ENCODE measurements at regions not wholly inside any gene's neighbourhood (a gene's known extent, or its start where the extent isn't known, plus 50 kb on each side); places are given as distances from the start of the nearest gene placed in this dataset.

DNA sequence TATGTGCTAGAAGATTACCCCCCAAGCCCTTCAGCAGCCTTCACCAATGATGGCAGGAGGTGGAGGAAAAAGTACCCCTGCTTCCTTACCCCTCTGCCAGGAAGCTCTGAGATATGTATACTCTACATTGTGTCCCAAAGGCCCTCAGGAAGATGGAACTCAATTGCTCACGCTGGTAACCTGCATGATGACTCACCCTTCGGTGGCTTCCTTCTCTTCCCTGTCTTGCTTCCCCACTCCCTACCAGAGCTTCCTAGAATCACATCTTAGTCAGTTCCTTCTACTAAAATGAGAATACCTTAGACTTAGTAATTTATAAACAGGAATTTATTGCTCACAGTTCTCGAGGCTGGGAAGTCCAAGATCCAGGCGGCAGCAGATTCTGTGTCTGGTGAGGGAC is 405.6 kb downstream of the TYW1 start:
- H3K4me1 ChIP-seq (replicated peaks in 1 of 2) = peaks cover 5 to 9% of the 10 kb centered on the region in 2 donors
- H3K4me3 ChIP-seq = no peak overlapping the region
- ATAC-seq (replicated peaks in 6 of 8) = no peak
- in situ Hi-C loops (cut with MboI; ENCODE audit: low pct_unique_long_range_greater_than_20kb in 2 of 9, low sequenced_read_pairs in 9 of 9, unreplicated experiment in 9 of 9) = no loop called here
- 36 to 100% (median 62%) methylated on average over 1 to 4 of the region's 4 CpGs; no CpG with 5 or more reads in 5 of the 10 experiments for WGBS, 10 experiments
- H3K27ac ChIP-seq = no peak overlapping the region

DNA sequence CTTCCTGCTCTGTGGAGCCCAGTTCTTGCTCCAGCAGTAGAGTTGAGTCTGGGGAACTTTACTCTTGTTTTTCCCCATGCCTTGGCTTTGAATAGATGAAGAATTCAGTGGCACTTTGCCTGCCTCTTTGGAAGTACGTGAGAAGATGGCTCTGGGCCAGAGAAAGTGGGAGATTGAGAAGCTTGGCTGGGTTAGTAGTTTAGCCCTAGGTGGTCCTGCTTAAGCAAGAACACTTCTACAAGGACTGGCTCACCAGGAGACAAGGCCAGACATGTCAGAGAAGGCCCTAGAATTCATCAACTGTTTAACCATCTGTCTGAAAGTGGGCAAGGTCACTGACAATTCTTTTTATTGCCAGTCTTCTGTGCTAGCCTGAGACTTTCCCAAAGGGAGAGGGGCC is 410.3 kb downstream of the TYW1 start:
- peaks cover 8 to 17% of the 10 kb centered on the region in 2 donors for H3K4me1 ChIP-seq (replicated peaks in 1 of 2)
- WGBS, 10 experiments = 0% methylated on average over 1 of the region's 1 CpG; no CpG with 5 or more reads in 9 of the 10 experiments
- in situ Hi-C loops (cut with MboI; ENCODE audit: low pct_unique_long_range_greater_than_20kb in 2 of 9, low sequenced_read_pairs in 9 of 9, unreplicated experiment in 9 of 9) = no loop called here
- no peak for ATAC-seq (replicated peaks in 6 of 8)
- H3K27ac ChIP-seq = peak overlapping the region; percentile 51 to 74
- H3K4me3 ChIP-seq = no peak overlapping the region

DNA sequence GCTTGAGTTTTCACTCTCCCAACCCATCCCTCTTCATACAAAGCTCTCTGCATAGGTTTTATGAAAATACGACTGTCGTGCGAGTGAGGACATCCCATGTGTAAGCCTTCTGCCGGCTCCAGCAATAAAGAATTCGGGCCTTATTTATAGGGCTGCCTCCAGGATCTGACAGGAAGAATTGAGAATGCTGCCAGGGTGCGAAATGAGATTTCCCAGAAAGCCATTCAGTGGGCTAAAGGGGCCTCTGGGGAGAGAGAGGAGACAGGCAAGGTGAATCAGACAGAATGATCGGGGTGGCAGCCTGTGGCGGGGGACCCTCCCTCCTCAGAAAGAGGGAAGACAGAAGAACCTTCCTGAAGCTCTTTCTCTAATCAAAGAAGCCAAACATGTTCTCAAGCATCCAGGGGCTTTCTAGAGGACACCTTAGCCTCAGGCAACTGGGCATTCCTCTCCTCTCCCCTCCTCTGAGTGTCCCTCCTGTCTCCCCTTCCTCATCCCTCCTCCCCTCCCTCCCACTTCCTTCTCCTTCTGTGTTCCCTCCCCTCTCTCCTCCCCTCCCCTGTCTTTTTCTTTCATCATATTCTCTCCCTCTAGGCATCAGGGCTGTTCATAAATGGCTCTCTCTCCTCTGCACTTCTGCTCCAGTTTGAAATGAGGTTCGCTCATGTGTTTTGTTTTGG is 410.9 kb downstream of the TYW1 start:
- Histone ChIP-seq H3K4me1 (replicated peaks in 1 of 2) (peaks cover 8 to 17% of the 10 kb centered on the region in 2 donors), H3K27ac (peak overlapping the region; percentile 51 to 74), H3K4me3 (no peak overlapping the region)
- 8 to 82% (median 33%) methylated on average over 2 to 6 of the region's 9 CpGs; no CpG with 5 or more reads in 3 of the 10 experiments for WGBS, 10 experiments
- in situ Hi-C loops (cut with MboI; ENCODE audit: low pct_unique_long_range_greater_than_20kb in 2 of 9, low sequenced_read_pairs in 9 of 9, unreplicated experiment in 9 of 9) = no loop called here
- peak in 4 of 8 experiments; percentile 54 to 94 (median 92) for ATAC-seq (replicated peaks in 6 of 8)

DNA sequence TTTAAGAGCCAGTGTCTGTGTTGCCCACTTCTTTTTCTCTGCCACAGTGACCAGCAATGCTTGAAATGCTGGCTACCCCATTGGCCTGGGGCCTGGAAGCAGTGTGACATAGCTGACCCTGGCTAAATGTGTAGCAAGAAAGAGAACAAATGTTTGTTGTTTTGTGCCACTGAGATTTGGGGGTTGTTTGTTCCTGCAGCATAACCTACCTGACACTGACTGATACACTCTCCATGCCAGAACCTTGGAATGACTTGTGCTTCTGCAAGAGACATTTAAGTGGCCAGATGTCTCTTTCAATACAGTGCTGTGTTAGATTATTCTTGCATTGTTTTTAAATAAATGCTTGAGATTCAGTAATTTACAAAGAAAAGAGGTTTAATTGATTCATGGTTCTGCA is 411.5 kb downstream of the TYW1 start:
- no peak for ATAC-seq (replicated peaks in 6 of 8)
- in situ Hi-C loops (cut with MboI; ENCODE audit: low pct_unique_long_range_greater_than_20kb in 2 of 9, low sequenced_read_pairs in 9 of 9, unreplicated experiment in 9 of 9) = no loop called here

DNA sequence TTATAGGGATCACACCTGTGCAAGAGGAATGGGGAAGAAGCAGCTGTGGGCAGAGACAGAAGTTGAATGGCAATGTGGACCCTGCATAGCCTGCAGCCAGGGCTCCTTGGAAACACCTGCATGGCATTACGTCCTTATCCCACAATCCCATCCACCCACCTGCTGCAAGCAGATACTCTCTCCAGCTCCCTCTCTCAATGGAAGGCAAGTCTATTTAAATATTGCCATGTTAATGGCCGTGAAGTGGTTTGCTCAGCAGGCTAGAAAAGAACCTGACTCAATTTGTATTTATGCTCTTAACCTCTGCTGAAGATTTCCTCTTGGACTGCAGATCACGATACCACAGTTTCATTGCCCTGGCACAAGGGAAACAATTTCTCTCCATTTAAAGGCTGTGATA is 417.0 kb downstream of the TYW1 start:
- H3K4me1 ChIP-seq (replicated peaks in 1 of 2) = no peaks in the 10 kb centered on the region
- no peak overlapping the region for H3K4me3 ChIP-seq
- WGBS, 10 experiments = 0 to 50% (median 37%) methylated on average over 1 to 3 of the region's 3 CpGs; no CpG with 5 or more reads in 2 of the 10 experiments
- H3K27ac ChIP-seq = no peak overlapping the region
- in situ Hi-C loops (cut with MboI; ENCODE audit: low pct_unique_long_range_greater_than_20kb in 2 of 9, low sequenced_read_pairs in 9 of 9, unreplicated experiment in 9 of 9) = no loop called here
- peak in 1 of 8 experiments; percentile 25 for ATAC-seq (replicated peaks in 6 of 8)

More for the DNA sequence above, 411.5 kb downstream of the TYW1 start:
- Histone ChIP-seq H3K4me3 (no peak overlapping the region), H3K27ac (peak overlapping the region in 1 of 2 donors; percentile 74), H3K4me1 (replicated peaks in 1 of 2) (peaks cover 8 to 17% of the 10 kb centered on the region in 2 donors)

DNA sequence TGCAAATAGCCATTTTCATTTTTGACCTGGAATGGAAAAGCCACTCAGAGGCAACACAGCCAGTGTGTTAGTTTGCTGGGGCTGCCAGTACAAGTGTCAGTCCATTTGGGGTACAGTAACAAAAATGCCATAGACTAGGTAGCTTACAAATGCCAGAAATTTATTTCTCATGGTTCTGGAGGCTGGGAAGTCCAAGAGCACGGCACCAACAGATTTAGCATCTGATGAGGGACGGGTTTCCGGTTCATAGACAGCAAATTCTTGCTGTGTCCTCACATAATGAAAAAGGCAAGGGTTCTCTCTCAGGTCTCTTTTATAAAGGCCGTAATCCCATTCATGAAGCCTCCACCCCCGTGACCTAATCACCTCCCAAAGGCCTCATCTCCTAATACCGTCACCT is 418.2 kb downstream of the TYW1 start:
- no peak for ATAC-seq (replicated peaks in 6 of 8)
- 32 to 100% (median 69%) methylated on average over 2 to 6 of the region's 6 CpGs; no CpG with 5 or more reads in 3 of the 10 experiments for WGBS, 10 experiments
- Histone ChIP-seq H3K27ac (no peak overlapping the region), H3K4me3 (no peak overlapping the region), H3K4me1 (replicated peaks in 1 of 2) (no peaks in the 10 kb centered on the region)
- in situ Hi-C loops (cut with MboI; ENCODE audit: low pct_unique_long_range_greater_than_20kb in 2 of 9, low sequenced_read_pairs in 9 of 9, unreplicated experiment in 9 of 9) = no loop called here

DNA sequence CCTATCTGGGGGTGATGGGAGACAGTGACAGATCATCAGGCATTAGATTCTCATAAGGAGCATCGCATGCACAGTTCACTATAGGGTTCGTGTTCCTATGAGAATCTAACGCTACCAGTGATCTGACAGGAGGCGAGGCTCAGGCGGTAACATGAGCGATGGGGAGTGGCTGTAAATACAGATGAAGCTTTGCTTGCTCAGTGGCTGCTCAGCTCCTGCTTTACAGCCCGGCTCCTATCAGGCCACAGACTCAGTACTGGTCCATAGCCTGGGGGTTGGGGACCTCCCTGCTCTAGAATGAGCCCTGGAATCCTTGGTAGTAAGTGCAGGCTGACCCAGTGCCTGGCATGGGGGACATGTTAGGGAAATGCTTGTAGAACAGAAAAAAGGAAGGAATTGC is 426.0 kb downstream of the TYW1 start:
- H3K4me1 ChIP-seq (replicated peaks in 1 of 2) = peaks cover 0 to 2% of the 10 kb centered on the region in 2 donors
- no peak for ATAC-seq (replicated peaks in 6 of 8)
- WGBS, 10 experiments = 43 to 89% (median 80%) methylated on average over 1 to 7 of the region's 7 CpGs; no CpG with 5 or more reads in 5 of the 10 experiments
- in situ Hi-C loops (cut with MboI; ENCODE audit: low pct_unique_long_range_greater_than_20kb in 2 of 9, low sequenced_read_pairs in 9 of 9, unreplicated experiment in 9 of 9) = no loop called here
- no peak overlapping the region for H3K27ac ChIP-seq
- no peak overlapping the region for H3K4me3 ChIP-seq

DNA sequence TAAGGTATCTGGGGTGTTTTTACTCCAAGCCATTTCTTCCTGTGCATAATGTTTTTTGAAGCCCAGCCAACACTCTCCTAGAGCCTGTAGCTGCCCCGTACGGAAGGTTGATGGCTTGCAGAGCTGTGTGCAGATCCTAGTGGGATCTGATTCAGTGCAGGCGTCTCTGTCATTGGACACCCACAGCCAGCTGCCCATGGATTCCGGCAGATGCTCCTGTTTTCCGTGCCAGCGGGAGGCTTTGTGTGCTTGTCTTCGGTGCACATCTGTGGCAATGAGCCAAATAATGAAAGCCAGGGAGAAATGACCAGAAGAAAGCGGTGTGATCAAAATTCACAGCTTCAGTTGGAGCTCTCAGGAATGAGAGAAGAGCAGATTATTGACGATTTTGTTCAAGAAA is 426.4 kb downstream of the TYW1 start:
- no peak overlapping the region for H3K4me3 ChIP-seq
- 0 to 80% (median 69%) methylated on average over 2 to 8 of the region's 9 CpGs; no CpG with 5 or more reads in 3 of the 10 experiments for WGBS, 10 experiments
- no peak for ATAC-seq (replicated peaks in 6 of 8)
- H3K27ac ChIP-seq = no peak overlapping the region
- H3K4me1 ChIP-seq (replicated peaks in 1 of 2) = peaks cover 0 to 2% of the 10 kb centered on the region in 2 donors
- in situ Hi-C loops (cut with MboI; ENCODE audit: low pct_unique_long_range_greater_than_20kb in 2 of 9, low sequenced_read_pairs in 9 of 9, unreplicated experiment in 9 of 9) = no loop called here

DNA sequence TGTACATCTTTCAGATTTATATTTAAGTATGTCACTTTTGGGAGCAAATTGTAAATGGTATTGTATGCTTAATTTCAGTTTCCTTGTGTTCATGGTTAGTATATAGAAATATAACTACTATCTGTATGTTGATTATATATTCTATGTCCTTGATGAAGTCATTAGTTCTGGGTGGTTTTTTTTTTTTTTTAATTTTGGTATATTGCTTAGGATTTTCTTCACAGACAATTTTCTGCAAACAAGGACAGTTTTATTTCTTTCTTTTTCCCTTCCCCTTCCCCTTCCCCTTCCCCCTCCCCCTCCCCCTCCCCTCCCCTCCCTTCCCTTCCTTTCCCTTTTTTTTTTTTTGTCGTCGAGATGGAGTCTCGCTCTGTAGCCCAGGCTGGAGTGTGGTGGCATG is 430.0 kb downstream of the TYW1 start:
- ATAC-seq (replicated peaks in 6 of 8) = no peak
- Histone ChIP-seq H3K27ac (no peak overlapping the region), H3K4me3 (no peak overlapping the region), H3K4me1 (replicated peaks in 1 of 2) (peaks cover 0 to 2% of the 10 kb centered on the region in 2 donors)
- in situ Hi-C loops (cut with MboI; ENCODE audit: low pct_unique_long_range_greater_than_20kb in 2 of 9, low sequenced_read_pairs in 9 of 9, unreplicated experiment in 9 of 9) = no loop called here
- WGBS, 10 experiments = no CpG with 5 or more reads among the region's 3 CpGs

DNA sequence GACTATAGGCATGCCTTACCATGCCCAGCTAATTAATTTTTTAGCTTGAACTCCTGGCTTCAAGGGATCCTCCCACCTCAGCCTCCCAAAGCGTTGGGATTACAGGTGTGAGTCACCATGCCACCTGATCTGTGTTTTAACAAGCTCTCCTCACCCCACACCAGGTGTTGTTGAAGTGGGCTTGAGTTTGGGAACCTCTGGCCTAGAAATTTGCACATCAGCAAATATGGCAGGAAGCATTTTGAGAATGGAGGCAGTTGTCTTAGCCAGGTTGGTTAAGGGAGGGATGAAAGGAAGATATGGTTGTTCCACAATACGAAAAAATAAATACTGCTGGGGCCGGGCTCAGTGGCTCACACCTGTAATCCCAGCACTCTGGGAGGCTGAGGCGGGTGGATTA is 433.1 kb downstream of the TYW1 start:
- peaks cover 14 to 16% of the 10 kb centered on the region in 2 donors for H3K4me1 ChIP-seq (replicated peaks in 1 of 2)
- no peak for ATAC-seq (replicated peaks in 6 of 8)
- no peak overlapping the region for H3K4me3 ChIP-seq
- 19 to 90% (median 82%) methylated on average over 1 to 4 of the region's 4 CpGs; no CpG with 5 or more reads in 3 of the 10 experiments for WGBS, 10 experiments
- H3K27ac ChIP-seq = no peak overlapping the region
- in situ Hi-C loops (cut with MboI; ENCODE audit: low pct_unique_long_range_greater_than_20kb in 2 of 9, low sequenced_read_pairs in 9 of 9, unreplicated experiment in 9 of 9) = no loop called here

DNA sequence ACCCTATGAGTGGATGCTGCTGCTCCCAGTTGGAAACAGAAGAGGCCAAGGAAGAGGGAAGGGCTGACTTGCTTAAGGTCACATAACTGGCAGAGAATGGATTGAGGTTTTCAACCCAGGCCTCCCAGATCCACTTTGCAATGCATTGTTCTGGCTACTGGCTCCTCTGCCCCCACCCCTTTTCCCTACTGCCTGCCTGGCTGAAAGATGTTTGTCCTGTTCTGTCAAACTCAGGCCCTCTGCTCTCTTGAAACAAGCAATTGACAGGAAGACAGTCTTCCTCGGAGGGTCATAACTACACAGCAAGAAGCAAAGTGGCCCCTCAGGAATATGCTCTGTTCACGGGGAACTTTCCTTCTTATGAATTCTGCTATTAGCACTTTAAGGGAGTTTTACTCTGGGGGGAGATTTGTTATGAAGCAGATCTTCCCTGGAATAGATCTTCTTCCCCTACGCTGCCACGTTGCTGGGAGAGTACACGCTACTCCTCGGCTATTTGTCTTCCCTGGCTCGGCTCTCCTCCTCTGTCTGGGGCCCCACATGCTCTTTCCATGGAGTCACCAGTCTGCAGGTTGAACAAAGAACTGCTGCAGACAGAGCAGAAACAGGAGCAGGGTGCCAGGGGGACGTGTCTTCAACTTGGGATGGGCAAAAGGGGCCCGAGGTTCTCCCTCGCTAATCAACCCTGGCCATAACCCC is 436.1 kb downstream of the TYW1 start:
- in situ Hi-C loops (cut with MboI; ENCODE audit: low pct_unique_long_range_greater_than_20kb in 2 of 9, low sequenced_read_pairs in 9 of 9, unreplicated experiment in 9 of 9) = no loop called here
- peak in 5 of 8 experiments; percentile 50 to 86 (median 75) for ATAC-seq (replicated peaks in 6 of 8)
- Histone ChIP-seq H3K4me3 (no peak overlapping the region), H3K4me1 (replicated peaks in 1 of 2) (peaks cover 14% of the 10 kb centered on the region in 2 donors), H3K27ac (peak overlapping the region; percentile 28 to 73)
- 0 to 52% (median 35%) methylated on average over 1 to 5 of the region's 10 CpGs; no CpG with 5 or more reads in 4 of the 10 experiments for WGBS, 10 experiments

DNA sequence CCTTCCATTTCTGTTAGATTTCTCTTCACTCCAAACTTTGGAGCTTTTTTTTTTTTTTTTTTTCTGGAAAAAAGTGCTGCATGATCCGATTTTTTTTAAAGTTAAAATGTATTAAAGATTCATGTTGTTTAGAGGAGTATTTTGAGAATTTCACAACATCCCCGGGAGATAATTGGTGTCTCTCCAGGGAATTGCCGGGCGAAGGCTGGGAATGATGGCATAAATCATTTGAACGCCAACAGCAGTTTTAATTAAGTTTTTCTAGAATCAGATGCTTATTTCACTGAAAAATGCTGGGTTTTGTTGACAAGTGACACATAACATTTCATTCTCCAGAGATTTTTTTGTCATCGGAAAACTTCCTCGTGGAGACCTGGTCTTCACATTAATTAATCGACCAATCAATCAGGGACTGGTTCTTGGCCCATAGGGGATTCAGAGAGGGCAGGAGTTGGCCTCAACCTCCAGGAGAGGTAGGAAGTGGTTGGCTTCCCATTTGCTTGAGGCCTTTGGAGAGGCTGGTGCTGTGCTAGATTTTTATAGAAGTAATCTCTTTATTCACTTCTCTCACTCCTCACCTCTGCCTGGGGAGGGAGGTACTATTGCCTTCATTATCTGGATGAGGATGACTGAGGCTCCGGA is 439.4 kb downstream of the TYW1 start:
- Histone ChIP-seq H3K4me1 (replicated peaks in 1 of 2) (peaks cover 31 to 38% of the 10 kb centered on the region in 2 donors), H3K4me3 (no peak overlapping the region), H3K27ac (no peak overlapping the region)
- in situ Hi-C loops (cut with MboI; ENCODE audit: low pct_unique_long_range_greater_than_20kb in 2 of 9, low sequenced_read_pairs in 9 of 9, unreplicated experiment in 9 of 9) = no loop called here
- peak in 3 of 8 experiments; percentile 44 to 73 (median 72) for ATAC-seq (replicated peaks in 6 of 8)
- 2 to 72% (median 43%) methylated on average over 5 to 9 of the region's 9 CpGs; no CpG with 5 or more reads in 1 of the 10 experiments for WGBS, 10 experiments

DNA sequence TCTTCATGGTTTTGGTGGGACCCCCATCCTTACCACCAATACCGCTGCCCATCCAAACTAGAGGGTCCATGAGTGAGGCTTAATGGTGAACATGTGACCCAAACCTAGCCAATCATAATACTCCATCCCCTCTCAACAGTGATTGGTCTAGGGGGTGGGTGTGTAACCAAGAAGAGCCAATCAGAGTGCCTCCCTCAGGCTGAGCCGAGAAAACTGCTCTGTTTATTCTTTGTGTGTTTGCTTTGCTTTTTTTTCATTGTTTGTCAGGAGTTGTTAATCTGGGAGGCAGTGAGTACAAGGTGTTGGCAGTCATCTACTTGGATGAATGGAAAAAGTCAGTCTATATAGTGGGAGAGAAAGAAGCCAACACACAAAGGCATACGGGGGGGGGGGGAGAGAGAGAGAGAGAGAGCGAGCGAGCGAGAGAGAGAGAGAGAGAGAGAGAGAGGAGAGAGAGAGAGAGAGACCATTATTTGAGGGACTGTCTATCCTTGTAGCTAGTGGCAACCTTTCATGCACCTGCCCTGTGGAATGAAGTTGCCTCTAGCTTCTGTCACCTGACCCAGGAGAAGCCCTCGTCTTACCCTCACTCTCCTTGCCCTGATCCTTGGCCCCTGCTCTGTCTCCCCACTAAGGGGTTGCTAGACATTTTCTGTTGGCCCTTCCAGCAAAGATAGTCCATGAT is 441.7 kb downstream of the TYW1 start:
- in situ Hi-C loops (cut with MboI; ENCODE audit: low pct_unique_long_range_greater_than_20kb in 2 of 9, low sequenced_read_pairs in 9 of 9, unreplicated experiment in 9 of 9) = no loop called here
- Histone ChIP-seq H3K4me3 (no peak overlapping the region), H3K27ac (no peak overlapping the region), H3K4me1 (replicated peaks in 1 of 2) (peaks cover 17 to 24% of the 10 kb centered on the region in 2 donors)
- ATAC-seq (replicated peaks in 6 of 8) = peak in 4 of 8 experiments; percentile 5 to 69 (median 34)
- WGBS, 10 experiments = 17 to 71% (median 44%) methylated on average over 1 to 5 of the region's 7 CpGs; no CpG with 5 or more reads in 4 of the 10 experiments

Measured in motor neuron (in vitro differentiated cells).